ENCODE measurements at regions not wholly inside any gene's neighbourhood (a gene's known extent, or its start where the extent isn't known, plus 50 kb on each side); places are given as distances from the start of the nearest gene placed in this dataset.
"Not testable (repeated sequence)": the region's sequence is repeated elsewhere in the genome, so short reads cannot be mapped to it uniquely, and the experiment has no call there.

- no peak for DNase-seq
Measured at GRCh38 chr6:14546036-14546435, 428.5 kb downstream of the CD83 start.

DNA sequence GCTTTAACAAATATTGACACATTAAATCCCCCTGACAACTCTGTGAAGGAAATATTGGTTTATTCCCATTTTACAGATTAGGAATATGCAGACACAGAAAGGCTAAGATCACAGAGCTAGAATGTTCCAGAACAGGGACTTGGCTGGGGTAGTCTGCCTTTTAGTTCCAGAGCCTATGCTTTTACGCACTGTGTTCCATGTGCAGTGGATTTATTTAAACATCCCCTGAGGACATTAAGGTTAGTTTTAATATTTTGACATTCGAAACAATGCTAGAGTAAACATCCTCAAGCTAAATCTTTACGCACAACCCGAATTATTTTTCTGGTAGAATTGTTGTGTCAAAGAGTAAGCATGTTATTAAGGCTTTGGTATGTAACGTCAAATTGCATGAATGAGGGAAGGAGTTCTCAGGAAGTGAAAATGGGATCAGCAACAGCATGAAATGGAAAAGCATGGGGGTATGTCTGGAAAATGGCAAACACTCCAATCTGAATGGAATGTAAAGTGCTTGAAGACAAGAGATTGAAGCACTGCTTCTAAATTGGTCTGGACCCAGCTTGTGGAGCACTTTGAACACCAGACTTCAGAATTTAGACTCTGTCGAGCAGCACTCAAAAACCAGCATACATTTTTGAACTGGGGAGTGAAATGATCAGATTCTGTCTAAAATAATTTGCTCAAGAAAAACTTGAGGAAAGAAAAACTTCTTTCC, 429.9 kb downstream of the CD83 start:
- no peak for DNase-seq

DNA sequence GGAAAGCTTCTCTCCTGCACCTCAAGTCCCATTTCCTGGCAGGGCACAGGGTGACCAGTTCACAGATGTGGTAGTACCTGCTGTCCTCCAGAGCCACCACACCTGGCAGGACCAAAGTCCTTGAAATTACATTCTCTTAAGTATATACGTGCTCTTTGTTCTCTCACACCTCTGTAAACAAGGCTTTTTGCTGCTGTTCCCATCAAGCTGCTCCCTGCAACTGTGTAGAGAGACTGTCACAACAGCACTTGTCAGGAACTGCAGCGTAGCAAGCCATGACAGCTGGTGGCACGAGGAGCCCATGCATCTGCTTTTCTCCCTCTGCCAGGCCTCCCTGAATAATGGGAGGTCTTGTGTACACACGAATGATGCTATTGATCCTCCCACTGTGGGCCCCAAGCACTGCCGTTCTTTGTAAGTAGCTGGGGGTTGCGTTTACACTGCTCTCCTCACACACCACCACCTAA, 431.8 kb downstream of the CD83 start:
- peak; percentile 92 for DNase-seq

GRCh38 chr6:14549871-14550270, 432.3 kb downstream of the CD83 start:
- DNase-seq: no peak

GRCh38 chr6:14550410-14550809, 432.8 kb downstream of the CD83 start:
- DNase-seq: no peak

DNA sequence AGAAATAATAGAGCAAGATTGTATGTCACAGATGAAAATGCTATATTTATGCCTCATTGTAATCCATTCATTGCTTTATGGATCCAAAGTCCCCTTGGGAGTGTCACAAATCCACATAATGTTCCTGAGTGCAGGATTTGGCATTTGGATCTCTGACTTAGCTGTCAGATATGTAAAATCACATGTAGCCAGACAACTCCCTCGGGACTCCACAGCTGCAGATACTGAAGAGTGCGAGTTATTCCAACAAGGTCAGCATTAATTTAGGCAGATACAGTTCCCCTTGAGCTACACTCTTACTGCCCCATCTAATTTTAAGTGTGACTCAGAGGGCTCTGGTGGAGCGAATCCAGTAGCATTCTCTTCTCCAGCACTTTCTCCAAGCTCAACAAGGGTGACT, 433.2 kb downstream of the CD83 start:
- no peak for DNase-seq

DNA sequence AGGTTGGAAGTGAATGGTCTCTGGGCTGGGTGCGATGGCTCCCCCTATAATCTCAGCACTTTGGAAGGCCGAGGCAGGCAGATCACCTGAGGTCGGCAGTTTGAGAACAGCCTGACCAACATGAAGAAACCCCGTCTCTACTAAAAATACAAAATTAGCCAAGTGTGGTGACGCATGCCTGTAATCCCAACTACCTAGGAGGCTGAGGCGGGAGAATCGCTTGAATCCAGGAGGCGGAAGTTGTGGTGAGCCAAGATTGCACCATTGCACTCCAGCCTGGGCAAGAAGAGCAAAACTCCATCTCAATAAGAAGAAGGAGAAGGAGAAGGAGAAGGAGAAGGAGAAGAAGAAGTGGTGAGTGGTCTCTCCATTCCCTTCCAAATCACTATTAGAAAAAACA, 434.0 kb downstream of the CD83 start:
- not testable (repeated sequence) for DNase-seq

- no peak for DNase-seq
Measured at GRCh38 chr6:14552891-14553290, 435.3 kb downstream of the CD83 start.

- DNase-seq: no peak
Measured at GRCh38 chr6:14553515-14553914, 435.9 kb downstream of the CD83 start.

DNA sequence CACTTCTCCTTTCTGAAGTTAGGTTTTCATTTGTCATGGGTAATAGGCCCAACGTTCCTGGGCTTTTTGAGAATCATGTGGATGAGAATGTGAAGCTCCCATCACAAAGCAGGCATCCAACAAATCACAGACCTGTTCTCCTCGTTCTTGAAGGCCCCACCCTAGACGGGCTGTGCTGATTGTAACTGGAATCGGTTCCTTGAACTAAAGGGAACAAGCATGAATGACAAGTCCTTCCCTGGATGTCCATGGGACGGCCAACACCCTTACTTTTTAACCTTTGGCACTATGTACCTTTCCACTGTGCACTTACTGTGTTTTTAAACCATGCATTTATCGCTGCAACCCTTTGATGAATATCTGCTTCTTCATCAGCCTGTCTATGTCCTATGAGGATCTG, 438.2 kb downstream of the CD83 start:
- DNase-seq: no peak

GRCh38 chr6:14559746-14560536, 442.4 kb downstream of the CD83 start:
- DNase-seq: no peak

DNA sequence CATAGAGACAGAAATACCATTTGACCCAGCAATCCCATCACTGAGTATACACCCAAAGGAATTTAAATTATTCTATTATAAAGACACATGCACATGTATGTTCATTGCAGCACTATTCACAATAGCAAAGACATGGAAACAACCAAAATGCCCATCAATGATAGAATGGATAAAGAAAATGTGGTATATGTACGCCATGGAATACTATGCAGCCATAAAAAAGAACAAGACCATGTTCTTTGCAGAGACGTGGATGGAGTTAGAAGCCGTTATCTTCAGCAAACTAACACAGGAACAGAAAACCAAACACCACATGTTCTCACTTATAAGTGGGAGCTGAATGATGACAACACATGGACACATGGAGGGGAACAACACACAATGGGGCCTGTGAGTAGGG, 444.0 kb downstream of the CD83 start:
- DNase-seq: not testable (repeated sequence)

DNA sequence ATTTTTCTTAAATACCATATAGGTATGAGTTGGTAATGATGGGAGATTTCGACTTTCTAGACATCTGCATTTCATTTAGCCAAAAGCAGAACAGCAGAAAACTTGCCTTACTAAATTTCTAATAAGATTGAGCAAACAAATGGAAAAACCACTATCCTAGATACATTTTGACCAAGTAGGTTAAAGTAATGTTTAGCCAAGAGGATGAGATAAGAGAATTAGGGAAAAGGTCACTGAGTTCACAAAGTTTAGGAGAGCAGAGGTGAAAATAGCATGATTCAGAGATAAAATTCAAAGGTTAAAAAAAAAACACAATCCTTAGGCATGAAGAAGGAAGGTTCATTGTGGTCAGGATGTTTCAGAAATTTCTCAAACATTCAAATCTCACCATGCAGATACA, 450.3 kb downstream of the CD83 start:
- no peak for DNase-seq

- DNase-seq: no peak
Measured at GRCh38 chr6:14569394-14569793, 451.8 kb downstream of the CD83 start.

DNA sequence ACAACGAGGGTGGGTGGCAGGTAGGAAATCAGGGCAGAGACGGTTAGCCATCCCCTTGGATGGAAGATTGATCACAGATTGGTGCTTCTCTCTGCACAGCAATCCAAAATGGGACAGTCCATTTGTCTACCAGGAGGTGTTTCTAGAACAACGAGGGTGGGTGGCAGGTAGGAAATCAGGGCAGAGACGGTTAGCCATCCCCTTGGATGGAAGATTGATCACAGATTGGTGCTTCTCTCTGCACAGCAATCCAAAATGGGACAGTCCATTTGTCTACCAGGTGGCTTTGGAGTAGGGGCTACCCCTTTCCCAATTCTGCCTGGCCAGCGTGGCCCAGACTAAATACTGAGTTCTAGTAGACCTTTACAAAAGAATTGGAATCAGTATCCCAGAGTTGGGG, 452.3 kb downstream of the CD83 start:
- not testable (repeated sequence) for DNase-seq

DNA sequence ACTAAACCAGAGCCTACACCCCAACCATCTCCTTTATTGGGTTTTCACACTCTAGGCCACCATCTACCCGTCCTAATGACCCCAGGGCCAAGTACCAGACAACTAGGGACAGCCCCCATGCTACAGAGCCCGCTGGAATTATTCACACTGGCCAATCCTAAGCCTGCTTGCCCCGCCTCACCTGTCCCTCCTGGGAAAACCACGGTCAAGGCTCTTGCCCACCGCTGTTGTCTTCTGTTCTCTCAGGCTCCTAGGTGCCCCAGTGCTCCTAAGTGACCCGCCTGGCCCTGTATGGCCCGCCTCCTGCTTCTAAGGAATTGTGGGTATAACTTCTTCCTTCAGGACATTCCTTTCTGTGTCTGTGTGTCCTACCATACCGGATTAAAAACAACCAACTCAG, 453.4 kb downstream of the CD83 start:
- no peak for DNase-seq

GRCh38 chr6:14571746-14572145, 454.2 kb downstream of the CD83 start:
- DNase-seq: no peak

DNA sequence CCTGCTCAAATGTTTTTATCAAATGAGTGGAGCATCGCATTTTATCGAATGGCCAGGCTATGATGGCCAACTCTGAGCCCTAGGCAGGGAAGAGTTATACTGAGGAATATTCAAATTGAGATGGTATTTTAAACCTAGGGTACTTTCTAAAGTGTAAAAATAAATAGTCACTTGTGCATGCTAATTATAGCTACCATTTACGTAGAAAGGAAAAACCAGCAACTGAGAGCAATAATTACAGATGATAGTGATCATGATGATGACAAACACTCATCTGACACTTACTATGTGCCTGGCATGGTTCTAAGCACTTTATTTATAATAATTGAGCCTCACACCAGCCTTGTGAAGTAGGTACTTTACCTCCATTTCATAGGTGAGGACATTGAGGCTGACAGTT, 455.7 kb downstream of the CD83 start:
- no peak for DNase-seq

DNA sequence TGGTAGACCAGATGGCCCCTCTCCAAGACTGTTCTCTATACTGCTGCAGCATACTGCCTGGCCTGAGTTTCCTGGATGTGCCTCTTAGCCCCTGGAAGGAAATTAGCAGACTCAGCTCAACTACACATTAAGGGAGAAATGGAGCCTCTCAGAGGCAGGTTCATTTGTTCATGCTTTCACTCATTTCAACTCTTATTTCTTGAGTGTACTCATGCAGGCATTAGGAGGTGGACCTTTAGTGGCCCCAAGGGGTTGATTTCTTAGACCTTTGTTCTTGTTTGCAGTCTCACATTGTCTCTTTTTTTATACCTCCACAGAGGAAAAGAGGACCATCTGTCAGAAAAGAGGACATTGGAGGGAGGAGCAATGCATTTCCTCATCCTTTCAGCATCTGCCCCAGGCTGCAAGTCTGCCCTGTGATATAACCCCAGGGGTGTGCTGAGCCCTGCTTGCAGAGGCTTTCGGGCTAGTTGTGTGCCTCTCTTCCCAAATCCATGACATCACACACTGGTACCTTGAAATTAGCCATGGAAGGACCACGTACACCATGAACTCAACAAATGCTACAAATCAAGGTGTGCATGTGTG, 456.2 kb downstream of the CD83 start:
- DNase-seq: no peak

DNA sequence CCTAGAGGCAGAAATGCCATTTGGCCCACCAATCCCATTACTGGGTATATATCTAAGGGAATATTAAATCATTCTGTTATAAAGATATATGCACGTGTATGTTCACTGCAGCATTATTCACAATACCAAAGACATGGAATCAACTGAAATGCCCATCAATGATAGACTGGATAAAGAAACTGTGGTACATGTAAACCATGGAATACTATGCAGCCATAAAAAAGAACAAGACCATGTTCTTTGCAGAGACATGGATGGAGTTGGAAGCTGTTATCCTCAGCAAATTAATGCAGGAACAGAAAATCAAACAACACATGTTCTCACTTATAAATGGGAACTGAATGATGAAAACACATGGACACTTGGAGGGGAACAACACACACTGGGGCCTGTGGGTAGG, 458.4 kb downstream of the CD83 start:
- DNase-seq: no peak

DNA sequence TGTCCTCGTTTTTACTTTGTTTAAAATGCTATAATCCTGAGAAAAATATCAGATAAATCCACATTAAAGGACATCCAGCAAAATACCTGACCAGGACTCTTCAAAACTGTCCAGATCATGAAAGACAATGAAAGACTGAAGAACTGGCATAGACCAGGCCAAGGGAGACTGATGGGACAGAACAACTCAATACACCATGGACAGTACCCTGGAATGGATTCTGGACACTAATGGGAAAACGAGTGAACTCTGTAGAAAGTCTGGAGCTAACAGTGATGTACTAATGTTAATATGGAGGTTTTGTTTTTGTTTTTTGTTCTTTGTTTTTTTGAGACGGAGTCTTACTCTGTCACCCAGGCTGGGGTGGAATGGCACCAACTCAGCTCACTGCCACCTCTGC, 461.4 kb downstream of the CD83 start:
- DNase-seq: no peak

GRCh38 chr6:14582749-14583148, 465.2 kb downstream of the CD83 start:
- DNase-seq: no peak

- DNase-seq: no peak
Measured at GRCh38 chr6:14583826-14584225, 466.3 kb downstream of the CD83 start.

DNA sequence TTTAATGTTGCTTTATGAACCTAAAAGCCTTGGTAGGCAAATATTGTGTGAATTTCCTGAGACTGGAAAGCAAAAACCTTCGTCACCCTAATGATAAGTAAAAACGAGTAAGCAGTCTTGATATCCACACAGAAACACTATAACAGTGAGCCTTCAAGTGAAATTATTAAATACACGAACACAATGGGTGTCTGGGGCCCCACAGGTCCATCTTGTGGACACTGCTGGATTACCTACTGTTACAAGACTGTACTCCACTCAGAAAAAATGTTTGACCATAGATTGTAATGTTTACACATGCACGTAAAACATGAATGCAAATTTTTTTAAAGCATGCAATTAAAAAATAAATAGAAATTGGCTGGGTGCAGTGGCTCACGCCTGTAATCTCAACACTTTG, 466.9 kb downstream of the CD83 start:
- no peak for DNase-seq
